ENCODE measurements at regions not wholly inside any gene's neighbourhood (a gene's known extent, or its start where the extent isn't known, plus 50 kb on each side); places are given as distances from the start of the nearest gene placed in this dataset.
"Not testable (repeated sequence)": the region's sequence is repeated elsewhere in the genome, so short reads cannot be mapped to it uniquely, and the experiment has no call there.

- peaks cover 9% of the 10 kb centered on the region; the same call in 1 of the 2 replicates for H3K27me3 ChIP-seq
- no peaks in the 10 kb centered on the region for H3K36me3 ChIP-seq
Observed at GRCh38 chr7:140283472-140283871, 106.7 kb upstream of the KDM7A start.

DNA sequence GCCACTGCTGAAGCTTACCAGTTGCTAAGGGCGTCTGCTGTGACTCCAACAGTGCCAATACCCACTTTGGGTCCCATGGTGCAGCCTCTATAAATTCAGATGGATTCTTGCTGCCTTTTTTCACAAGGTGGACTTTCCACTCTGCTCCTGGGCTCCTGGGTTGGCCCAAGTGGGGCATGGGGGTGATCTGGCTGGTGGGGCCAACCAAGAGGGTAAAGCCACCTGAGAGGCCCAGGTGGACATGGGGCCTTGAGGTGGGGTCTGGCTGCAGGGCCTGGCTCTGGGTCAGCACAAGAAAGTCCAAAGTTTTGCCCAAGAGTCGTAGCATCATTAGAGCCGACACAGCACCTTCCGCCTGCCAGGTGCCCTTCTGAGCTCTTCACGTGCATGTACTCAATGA lies 105.2 kb upstream of the KDM7A start:
- Histone ChIP-seq H3K27me3 (peaks cover 9% of the 10 kb centered on the region), H3K4me3 (no peak overlapping the region), H3K4me1 (no peaks in the 10 kb centered on the region), H3K9me3 (replicated peaks) (no peaks in the 10 kb centered on the region), H3K36me3 (no peaks in the 10 kb centered on the region), H3K27ac (no peak overlapping the region)
- no peak for DNase-seq

More at GRCh38 chr7:140283472-140283871, 106.7 kb upstream of the KDM7A start:
- Histone ChIP-seq H3K9me3 (replicated peaks) (no peaks in the 10 kb centered on the region), H3K27ac (no peak overlapping the region), H3K4me3 (no peak overlapping the region), H3K4me1 (no peaks in the 10 kb centered on the region)
- no peak for DNase-seq

DNA sequence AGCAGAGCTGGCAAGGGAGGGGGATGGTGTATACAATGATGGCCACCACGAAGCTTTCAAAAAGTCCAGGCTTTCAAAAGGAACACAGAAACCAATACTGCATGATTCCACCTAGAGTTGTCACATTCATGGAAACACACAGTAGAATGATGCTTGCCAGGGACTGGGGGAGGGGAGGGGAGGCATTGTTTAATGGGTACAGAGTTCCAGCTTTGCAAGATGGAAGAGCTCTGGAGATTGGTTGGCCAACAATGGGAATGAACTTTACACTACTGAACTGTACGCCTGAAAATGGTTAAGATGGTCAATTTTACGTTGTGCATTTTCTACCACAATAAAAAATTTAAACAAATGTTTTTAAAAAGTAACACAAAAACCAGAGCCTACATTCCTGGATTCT lies 104.5 kb upstream of the KDM7A start:
- H3K27me3 ChIP-seq, result peaks cover 9% of the 10 kb centered on the region
- DNase-seq, result no peak
- no peaks in the 10 kb centered on the region for H3K36me3 ChIP-seq

GRCh38 chr7:140276001-140276400 lies 99.2 kb upstream of the KDM7A start:
- H3K4me1 ChIP-seq, result no peaks in the 10 kb centered on the region
- DNase-seq, result no peak
- H3K27me3 ChIP-seq, result peaks cover 7% of the 10 kb centered on the region; the same call in 1 of the 2 replicates
- no peak overlapping the region for H3K4me3 ChIP-seq
- no peaks in the 10 kb centered on the region for H3K36me3 ChIP-seq
- no peaks in the 10 kb centered on the region for H3K9me3 ChIP-seq (replicated peaks)
- H3K27ac ChIP-seq, result no peak overlapping the region

More for the DNA sequence above, 104.5 kb upstream of the KDM7A start:
- Histone ChIP-seq H3K9me3 (replicated peaks) (no peaks in the 10 kb centered on the region), H3K4me3 (no peak overlapping the region), H3K27ac (no peak overlapping the region), H3K4me1 (no peaks in the 10 kb centered on the region)

DNA sequence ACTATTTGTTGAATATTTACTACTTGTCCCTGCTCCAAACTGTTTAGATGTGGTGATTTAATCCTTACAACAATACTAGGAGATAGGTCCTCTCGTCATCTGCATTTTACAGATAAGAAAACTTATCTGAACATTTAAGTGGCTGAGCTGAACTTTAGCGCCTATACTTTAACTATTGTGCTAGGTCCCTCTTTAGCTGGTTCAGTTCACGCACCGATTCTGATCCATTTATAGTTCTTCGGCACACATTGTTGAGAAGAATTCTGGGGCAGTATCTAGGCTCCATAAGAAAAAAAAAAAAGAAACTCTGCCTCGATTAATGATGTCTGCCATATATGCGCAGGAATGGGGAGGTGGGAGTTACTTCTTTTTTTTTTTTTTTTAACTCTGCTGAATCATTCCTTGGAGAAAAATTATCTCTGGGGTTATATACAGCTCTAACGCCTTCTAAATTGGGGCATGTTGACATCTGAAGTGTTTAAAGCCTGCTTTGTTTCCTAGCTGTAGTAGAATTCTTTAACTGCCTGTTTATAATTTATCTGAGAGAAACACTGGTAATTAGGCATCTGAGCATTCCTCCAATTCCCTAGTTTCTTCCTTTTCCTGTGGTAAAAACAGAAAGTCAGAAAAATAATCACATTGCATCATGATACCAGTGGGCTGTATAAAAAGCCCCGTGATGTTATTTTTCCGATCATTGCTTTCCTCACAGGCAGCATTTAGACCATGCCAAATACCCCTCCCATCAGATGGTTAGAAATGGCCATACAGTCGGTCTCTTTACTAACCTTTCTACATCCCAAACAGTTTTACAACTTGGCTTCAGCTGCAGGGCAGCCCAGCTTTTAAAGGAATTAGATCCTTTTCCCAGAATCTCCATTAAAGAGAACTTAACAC lies 98.5 kb upstream of the KDM7A start:
- Histone ChIP-seq H3K36me3 (no peaks in the 10 kb centered on the region), H3K27ac (no peak overlapping the region), H3K9me3 (replicated peaks) (no peaks in the 10 kb centered on the region), H3K4me1 (no peaks in the 10 kb centered on the region), H3K27me3 (peaks cover 7% of the 10 kb centered on the region; the same call in 1 of the 2 replicates), H3K4me3 (no peak overlapping the region)
- DNase-seq, result no peak

DNA sequence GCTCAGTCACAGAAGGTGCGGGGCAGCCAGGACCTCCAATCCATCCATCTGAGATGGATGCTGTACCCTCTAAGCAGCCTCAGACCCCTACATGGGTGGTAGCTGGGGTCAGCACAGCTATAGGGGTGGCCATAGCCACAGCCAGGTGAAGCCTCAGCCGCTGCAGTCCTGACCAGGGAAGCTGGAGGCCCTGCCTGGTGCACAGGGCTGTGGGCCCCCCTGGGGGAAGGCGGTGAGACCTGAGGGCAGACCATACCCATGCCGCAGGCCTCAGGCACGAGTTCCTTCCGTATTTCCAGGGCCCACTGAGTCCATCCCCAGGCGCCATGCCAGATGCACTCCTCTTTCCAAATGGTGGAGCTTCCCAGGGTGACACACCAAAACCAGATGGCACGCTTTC lies 96.6 kb upstream of the KDM7A start:
- Histone ChIP-seq H3K4me3 (no peak overlapping the region), H3K27ac (no peak overlapping the region), H3K27me3 (peaks cover 7% of the 10 kb centered on the region; the same call in 1 of the 2 replicates), H3K4me1 (no peaks in the 10 kb centered on the region), H3K36me3 (no peaks in the 10 kb centered on the region), H3K9me3 (replicated peaks) (no peaks in the 10 kb centered on the region)
- DNase-seq, result no peak

- H3K4me1 ChIP-seq; DNase-seq; H3K27me3 ChIP-seq; H3K27ac ChIP-seq; H3K4me3 ChIP-seq; H3K9me3 ChIP-seq (replicated peaks); H3K36me3 ChIP-seq: not testable (repeated sequence)
Observed at GRCh38 chr7:140271643-140271968, 94.8 kb upstream of the KDM7A start.

DNA sequence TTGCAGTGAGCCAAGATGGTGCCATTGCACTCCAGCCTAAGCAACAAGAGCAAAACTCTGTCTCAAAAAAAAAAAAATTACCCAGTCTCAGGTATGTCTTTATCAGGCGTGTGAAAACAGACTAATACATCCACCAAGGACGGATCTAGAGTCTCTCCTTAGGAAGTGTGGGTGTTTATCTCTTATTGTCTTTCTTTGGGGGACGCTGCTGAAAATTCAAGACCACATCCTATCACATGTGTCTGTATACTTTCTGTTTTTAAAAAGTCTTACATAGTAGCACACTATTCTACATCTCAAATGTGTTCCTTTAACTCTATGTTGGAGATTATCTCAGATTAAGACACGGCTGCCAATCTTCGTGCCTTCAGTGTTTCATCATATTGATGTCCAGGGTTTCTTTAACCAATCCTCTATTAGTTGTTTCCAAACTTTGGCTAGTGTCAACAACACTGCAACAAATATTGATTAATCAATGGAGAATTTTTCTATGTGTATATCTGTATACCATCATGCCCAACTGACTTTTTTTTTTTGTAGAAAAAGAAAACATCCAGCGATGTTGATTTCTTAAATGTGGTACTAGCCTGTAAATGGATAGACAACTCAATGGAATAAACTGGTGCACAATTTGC lies 92.3 kb upstream of the KDM7A start:
- no peak for DNase-seq
- Histone ChIP-seq H3K36me3 (no peaks in the 10 kb centered on the region), H3K27ac (no peak overlapping the region), H3K9me3 (replicated peaks) (no peaks in the 10 kb centered on the region), H3K4me3 (no peak overlapping the region), H3K4me1 (no peaks in the 10 kb centered on the region), H3K27me3 (no peaks in the 10 kb centered on the region)

- Histone ChIP-seq H3K27ac (no peak overlapping the region), H3K36me3 (no peaks in the 10 kb centered on the region), H3K4me1 (no peaks in the 10 kb centered on the region), H3K9me3 (replicated peaks) (no peaks in the 10 kb centered on the region), H3K4me3 (no peak overlapping the region), H3K27me3 (no peaks in the 10 kb centered on the region)
- DNase-seq, result no peak
Observed at GRCh38 chr7:140267381-140268226, 90.8 kb upstream of the KDM7A start.

DNA sequence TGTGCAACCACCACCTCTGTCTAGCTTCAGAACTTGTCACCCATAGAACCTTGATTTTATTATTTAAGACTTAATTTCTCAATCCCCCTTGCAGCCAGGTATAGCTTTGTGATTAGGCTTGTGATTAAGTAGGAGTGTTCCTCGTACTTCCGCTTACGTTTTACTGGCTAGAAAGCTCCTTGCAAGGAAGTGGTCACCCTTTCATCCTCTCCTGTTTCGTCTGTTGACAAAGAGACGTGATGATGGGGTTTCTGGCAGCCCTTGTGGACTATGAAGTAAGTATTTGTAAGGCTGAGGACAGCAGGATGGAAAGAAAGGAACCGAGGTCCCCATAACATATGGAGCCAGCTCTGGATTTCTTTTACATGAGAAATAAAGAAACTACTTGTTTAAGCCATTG lies 86.5 kb upstream of the KDM7A start:
- no peaks in the 10 kb centered on the region for H3K4me1 ChIP-seq
- no peak overlapping the region for H3K4me3 ChIP-seq
- no peak for DNase-seq
- H3K9me3 ChIP-seq (replicated peaks), result no peaks in the 10 kb centered on the region
- no peaks in the 10 kb centered on the region for H3K36me3 ChIP-seq
- no peaks in the 10 kb centered on the region for H3K27me3 ChIP-seq
- no peak overlapping the region for H3K27ac ChIP-seq

DNA sequence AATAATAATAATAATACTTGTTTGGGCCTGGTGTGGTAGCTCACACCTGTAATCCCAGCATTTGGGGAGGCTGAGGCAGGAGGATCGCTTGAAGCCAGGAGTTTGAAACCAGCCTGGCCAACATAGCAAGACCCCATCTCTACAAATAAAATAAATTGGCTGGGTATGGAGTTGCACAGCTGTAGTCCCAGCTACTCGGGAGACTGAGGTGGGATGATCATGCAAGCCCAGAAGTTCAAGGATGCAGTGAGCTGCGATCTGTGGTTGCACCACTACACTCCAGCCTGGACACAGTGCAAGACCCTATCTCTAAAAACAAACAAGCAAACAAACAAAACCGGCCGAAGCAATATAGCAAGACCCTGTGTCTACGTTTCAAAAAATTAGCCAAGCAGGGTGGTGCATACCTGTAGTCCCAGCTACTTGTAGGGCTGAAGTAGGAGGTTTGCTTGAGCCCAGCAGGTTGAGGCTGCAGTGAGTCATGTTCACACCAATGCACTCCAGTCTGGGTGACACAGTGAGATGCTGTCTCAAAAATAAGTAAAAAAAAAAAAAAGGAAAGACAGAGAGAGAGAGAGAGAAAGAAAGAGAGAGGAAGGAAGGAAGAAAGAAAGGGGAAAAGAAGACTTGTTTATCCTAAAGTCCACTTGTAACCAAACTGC lies 85.6 kb upstream of the KDM7A start:
- no peaks in the 10 kb centered on the region for H3K27me3 ChIP-seq
- DNase-seq, result no peak
- no peak overlapping the region for H3K27ac ChIP-seq
- H3K9me3 ChIP-seq (replicated peaks), result no peaks in the 10 kb centered on the region
- no peak overlapping the region for H3K4me3 ChIP-seq
- no peaks in the 10 kb centered on the region for H3K36me3 ChIP-seq
- no peaks in the 10 kb centered on the region for H3K4me1 ChIP-seq

- H3K27ac ChIP-seq, result no peak overlapping the region
- peak in 1 of 2 experiments; percentile 15 for DNase-seq
- no peaks in the 10 kb centered on the region for H3K36me3 ChIP-seq
- H3K9me3 ChIP-seq (replicated peaks), result no peaks in the 10 kb centered on the region
- H3K4me3 ChIP-seq, result no peak overlapping the region
- H3K4me1 ChIP-seq, result no peaks in the 10 kb centered on the region
- H3K27me3 ChIP-seq, result no peaks in the 10 kb centered on the region
Observed at GRCh38 chr7:140261522-140261921, 84.7 kb upstream of the KDM7A start.

DNA sequence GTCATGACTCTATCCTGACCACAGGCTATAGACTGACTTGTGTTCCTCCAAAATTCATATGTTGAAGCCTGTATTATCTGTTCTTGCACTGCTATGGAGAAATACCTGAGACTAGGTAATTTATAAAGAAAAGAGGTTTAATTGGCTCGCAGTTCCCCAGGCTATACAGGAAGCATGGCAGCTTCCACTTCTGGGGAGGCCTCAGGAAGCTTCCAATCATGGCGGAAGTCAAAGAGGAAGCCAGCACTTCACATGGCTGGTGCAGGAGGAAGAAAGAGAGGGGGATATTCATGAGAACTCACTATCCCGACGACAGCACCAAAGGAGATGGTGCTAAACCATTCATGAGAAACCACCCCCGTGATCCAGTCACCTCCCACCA lies 84.3 kb upstream of the KDM7A start:
- Histone ChIP-seq H3K36me3 (no peaks in the 10 kb centered on the region), H3K4me1 (no peaks in the 10 kb centered on the region), H3K27me3 (no peaks in the 10 kb centered on the region), H3K27ac (no peak overlapping the region), H3K9me3 (replicated peaks) (no peaks in the 10 kb centered on the region), H3K4me3 (no peak overlapping the region)
- no peak for DNase-seq

DNA sequence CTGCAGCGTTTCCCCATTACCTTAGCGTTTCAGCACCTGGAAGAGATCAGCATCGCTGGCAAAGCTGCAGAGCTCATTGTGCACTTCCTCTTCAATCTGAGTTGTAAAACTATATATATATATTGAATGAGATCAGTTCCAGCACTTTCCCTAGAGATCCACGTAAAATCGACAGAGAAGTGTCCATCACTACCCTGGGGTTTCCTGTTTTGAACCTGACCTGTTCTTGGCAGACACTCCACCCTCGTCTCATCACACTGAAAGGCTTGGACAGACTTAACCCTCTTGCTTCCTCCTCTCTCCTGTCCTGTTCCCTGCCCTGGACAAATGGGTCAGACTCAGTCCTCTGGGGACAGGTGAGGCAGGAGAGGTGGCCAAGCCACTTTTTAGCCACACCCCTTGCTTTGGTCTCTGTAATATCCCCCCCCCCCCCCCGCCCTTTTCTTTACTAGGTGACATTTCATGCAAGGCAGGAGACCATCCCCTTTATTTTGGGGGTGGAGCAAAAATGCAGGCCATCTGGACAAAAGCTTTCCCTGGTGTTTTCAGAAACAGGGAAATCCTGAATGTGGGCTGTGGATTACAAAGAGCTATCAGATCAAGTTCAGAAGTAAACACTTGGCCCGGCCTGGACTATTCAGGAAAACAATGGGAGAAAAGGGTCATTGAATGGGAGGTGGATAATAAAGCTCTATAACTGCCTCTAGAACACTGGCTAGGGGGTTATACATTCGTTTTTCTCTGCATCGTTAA lies 83.7 kb upstream of the KDM7A start:
- H3K4me3 ChIP-seq, result no peak overlapping the region
- no peaks in the 10 kb centered on the region for H3K27me3 ChIP-seq
- no peak overlapping the region for H3K27ac ChIP-seq

More for the DNA sequence above, 83.7 kb upstream of the KDM7A start:
- no peaks in the 10 kb centered on the region for H3K9me3 ChIP-seq (replicated peaks)
- no peaks in the 10 kb centered on the region for H3K4me1 ChIP-seq
- H3K36me3 ChIP-seq, result no peaks in the 10 kb centered on the region
- no peak for DNase-seq
